Stomach (tissue), 4 donors: ENCODE measurements at regions not wholly inside any gene's neighbourhood (a gene's known extent, or its start where the extent isn't known, plus 50 kb on each side); places are given as distances from the start of the nearest gene placed in this dataset.

Experiments
- EP300 ChIP-seq: sonication (generic); formaldehyde crosslinking; IDR thresholded peaks from one replicate; pipeline ENCODE4 v1.6.1; 2017; ENCODE audit warnings: antibody characterized with exemption
- POLR2A ChIP-seq, 4 donors: fragments of 450-650 bp; IDR thresholded peaks; one replicate each; pipeline ENCODE4 v1.6.1; 2016; ENCODE audit warnings: antibody characterized with exemption in 4 of 4, control low read depth in 2 of 4, mild to moderate bottlenecking in 1 of 4, moderate library complexity in 1 of 4
- POLR2AphosphoS5 ChIP-seq, 3 donors: sonication (generic); formaldehyde crosslinking; IDR thresholded peaks; one replicate each; pipeline ENCODE4 v1.6.1; 2016; ENCODE audit warnings: antibody characterized with exemption in 3 of 3
- TF ChIP-seq, protein P1 (sequence below), 7 experiments: fragments of 450-650 bp in 4 of 7; fragments of 200-600 bp in 3 of 7; sonication (generic) in 3 of 7; IDR thresholded peaks; one replicate each; pipeline ENCODE4 v1.5.1; 2016 to 2019; ENCODE audit warnings: antibody characterized with exemption in 7 of 7, control low read depth in 2 of 7, mild to moderate bottlenecking in 1 of 7

DNA sequence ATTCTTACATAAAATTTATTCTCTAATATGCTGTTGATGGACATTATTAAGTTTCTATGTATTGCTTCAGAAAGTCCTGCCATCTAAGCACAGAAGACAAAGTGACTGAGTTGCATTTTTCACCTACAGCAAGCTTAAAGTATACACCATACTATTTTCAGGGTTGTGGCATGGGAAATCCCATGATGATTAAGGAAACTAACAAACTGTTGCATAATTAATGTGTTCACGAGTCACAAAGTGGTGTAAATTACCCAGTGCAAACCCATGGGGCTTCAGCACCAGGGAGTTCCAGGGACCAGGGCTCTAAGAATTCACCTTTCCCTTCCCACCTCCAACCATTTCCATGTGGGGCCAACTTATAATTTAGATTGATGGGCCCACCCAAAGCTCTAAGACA is 81.9 kb upstream of the NR5A2 start:
- TF ChIP-seq, protein P1, sequence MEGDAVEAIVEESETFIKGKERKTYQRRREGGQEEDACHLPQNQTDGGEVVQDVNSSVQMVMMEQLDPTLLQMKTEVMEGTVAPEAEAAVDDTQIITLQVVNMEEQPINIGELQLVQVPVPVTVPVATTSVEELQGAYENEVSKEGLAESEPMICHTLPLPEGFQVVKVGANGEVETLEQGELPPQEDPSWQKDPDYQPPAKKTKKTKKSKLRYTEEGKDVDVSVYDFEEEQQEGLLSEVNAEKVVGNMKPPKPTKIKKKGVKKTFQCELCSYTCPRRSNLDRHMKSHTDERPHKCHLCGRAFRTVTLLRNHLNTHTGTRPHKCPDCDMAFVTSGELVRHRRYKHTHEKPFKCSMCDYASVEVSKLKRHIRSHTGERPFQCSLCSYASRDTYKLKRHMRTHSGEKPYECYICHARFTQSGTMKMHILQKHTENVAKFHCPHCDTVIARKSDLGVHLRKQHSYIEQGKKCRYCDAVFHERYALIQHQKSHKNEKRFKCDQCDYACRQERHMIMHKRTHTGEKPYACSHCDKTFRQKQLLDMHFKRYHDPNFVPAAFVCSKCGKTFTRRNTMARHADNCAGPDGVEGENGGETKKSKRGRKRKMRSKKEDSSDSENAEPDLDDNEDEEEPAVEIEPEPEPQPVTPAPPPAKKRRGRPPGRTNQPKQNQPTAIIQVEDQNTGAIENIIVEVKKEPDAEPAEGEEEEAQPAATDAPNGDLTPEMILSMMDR (IDR thresholded peaks at IDR 0.05): no peak
- no peak for TF ChIP-seq POLR2AphosphoS5 (IDR thresholded peaks at IDR 0.05)
- no peak for TF ChIP-seq POLR2A (IDR thresholded peaks at IDR 0.05)
- no peak for TF ChIP-seq EP300
